Effector CD4-positive, alpha-beta T cell (primary cell): ENCODE measurements at regions not wholly inside any gene's neighbourhood (a gene's known extent, or its start where the extent isn't known, plus 50 kb on each side); places are given as distances from the start of the nearest gene placed in this dataset.

Source experiments
- DNase-seq: peaks from one replicate; pipeline ENCODE4 v3.0.0-alpha.2; 2020

DNA sequence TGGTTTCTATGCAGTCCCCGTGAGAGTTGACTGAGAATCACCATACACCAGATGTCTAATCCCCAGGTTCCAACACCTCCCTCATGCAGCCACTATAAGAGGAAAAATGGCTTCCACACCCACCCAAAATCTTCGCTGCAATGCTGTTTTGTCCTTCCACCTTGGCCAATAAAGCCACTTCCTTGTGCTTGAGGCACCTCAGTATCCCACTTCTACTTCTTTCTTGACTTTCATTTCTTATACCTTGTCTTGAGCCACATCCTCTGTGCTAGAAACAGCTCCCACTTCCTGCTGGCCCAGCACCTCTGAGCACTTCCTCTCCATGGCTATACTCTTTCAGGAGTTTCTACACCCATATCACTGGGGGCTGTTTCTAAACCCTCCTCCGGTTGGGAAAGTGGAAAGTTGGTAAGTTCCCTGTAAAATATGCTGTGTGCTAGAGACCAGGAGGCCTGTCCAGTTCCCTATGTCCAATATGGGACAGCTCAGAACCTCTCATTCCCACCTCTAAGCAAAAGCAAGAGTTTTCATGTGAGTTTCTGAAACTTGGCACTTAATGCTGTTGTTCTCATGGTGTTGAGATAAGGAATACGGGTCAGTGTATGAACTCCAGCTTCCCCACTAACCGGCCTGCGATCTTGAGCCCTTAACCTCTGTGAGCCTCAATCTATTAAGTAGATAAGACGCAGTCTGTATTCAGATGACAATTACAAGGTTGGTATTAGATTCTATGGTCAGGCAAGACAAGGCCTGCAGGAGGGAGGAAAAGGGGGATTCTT is 209.1 kb upstream of the ID2 start:
- DNase-seq = no peak

GRCh38 chr2:8475349-8476031 is 206.4 kb upstream of the ID2 start:
- DNase-seq = no peak

GRCh38 chr2:8477552-8478470 is 204.0 kb upstream of the ID2 start:
- DNase-seq = no peak

GRCh38 chr2:8478471-8478793 is 203.4 kb upstream of the ID2 start:
- DNase-seq = no peak

- no peak for DNase-seq
These were observed 202.6 kb upstream of the ID2 start for GRCh38 chr2:8479298-8479697.

- DNase-seq = no peak
These were observed 200.9 kb upstream of the ID2 start for GRCh38 chr2:8480915-8481314.

- DNase-seq = no peak
These were observed 200.3 kb upstream of the ID2 start for GRCh38 chr2:8481463-8482009.

DNA sequence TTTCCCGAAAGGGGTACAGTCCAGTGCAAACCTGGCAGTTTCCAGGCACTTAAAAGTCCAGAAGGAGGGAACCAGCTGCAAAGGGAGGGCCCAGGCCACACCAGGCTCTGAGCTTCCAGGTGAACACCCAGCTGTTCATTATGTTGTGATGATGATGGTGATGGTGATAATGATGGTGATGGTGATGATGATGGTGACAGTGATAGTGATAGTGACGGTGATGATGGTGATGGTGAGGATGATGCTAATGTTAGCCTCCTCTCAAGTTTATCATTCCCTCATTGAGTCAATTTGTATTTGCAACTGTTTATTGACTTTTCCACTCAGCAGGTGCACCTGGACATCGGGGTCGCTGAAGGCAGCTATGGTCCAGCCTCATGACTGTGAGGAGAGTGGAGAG is 199.4 kb upstream of the ID2 start:
- no peak for DNase-seq

- DNase-seq = no peak
These were observed 197.2 kb upstream of the ID2 start for GRCh38 chr2:8484502-8485283.

DNA sequence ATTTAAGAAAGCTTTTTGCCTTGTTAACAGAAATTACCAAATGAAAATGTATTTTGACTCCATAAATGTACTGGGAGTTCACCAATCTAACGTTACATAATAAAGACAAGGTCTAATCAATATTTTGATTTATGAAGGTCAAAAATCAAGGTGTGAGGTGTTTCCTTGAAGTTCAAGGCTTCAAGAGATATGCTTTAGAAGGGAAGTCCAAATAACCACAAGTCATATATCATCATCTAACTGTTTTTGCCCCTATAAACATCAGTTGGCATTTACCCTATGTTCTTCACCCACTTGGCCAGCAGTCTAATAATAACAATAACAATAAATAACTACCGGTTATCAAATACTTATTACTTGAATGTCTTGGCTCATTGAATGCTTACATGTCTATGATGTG is 196.1 kb upstream of the ID2 start:
- DNase-seq = no peak

DNA sequence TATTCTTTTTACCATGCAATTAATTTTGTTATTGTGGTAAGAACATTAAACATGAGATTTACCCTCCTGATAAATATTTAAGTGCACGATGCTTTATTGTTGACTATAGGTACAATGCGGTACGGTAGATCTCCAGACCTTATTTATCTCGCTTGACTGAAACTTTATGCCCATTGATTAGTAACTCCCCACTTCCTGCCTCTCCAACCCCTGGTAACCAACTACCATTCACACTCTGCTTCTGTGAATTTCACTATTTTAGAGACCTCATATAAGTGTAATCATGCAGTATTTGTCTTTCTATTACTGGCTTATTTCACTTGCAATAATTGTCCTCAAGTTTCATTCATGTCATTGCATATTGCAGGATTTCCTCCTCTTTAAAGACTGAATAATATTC is 195.7 kb upstream of the ID2 start:
- no peak for DNase-seq

DNA sequence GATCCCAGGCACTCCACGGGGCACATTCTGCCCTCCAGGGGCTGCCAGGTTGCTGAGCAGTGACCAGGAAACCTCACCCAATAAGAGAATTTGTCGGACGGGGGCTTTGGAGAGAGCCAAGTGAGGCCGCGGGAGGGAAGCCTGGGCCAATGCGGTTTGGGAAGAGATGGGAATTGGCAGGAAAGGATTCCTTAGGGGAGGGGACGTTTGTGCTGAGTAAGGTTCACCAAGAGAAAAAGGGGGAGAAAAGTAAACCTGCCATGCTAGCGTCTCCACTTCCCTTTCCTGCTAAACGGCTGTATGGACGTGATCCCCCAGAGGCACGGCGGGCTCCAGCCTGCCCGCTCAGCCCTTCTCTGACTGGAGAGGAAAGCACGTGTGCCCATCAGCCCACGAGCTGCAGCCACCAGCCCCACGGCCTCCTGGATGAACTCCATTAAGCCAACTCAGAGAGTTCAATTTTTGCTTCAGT is 194.4 kb upstream of the ID2 start:
- DNase-seq = no peak

DNA sequence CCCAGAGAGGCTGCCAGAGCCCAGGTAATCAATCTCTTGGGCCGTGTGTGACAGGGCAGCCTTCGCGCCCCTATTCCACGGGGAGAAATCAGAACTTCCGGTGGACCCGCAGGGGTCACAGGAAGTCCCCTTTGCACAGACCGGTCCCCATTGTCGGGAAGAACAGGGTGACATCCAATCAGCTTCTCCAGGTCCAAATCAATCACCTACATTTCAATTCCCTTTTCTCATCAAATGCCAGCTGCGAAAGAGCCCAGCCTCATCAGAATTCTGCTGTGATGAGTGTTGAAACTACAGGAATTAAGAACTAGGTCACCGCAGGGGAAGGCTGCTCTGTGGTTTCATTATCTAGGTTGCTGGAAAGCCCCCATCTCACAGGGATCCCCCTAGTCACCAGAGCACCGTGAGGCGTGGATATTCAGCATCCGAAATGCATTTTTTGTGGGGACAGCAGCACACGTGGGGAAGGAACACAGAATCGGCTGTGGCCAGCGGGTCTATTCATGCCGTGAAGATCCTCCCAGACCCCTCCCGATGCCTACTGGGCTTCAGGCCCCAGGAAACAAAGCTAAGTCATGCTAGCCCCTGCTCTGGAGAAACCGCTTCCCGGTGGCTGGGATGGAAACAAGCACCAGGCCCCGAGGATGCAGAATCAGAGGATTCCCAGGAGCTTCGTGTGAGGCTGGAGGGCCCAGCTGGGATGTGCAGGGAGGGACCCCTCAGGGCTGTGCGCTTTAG is 193.7 kb upstream of the ID2 start:
- peak; percentile 55 for DNase-seq

DNA sequence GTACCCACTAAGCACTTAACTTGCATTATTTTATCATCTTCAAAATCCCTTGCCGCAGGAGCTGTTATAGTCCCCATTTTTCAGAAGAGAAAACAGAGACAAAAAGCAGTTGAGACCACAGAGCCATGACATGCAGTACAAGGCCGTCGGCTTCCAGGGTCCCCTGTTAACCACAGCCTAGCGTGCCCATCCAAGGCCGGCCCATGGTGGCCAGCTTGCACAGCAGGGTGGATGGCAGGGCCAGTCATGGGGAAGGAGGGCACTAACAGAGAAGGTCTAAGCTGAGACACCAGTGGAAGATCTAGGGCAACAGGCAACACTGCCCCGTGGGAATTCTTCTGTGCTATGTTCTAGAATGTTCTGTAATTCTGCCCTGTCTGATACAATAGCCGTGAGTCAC is 192.6 kb upstream of the ID2 start:
- DNase-seq = no peak

DNA sequence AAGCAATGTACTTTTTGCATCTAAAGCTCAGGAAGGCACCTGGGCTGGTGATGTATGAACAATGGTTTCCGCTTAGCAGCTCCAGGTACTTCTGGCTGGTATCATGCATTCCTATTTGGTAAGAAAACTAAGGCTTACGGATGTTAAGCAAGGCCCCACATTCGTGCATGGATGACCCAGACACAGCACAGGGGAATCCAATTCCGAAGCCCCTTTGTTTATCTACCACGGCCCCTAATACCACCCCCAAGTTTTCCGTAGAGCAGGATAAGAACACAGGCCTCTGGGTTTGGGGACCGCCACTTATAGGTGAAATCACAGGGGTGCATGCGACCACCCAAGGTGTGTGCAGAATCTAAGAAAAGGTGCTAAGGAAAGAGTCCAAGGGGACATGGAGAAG is 192.1 kb upstream of the ID2 start:
- no peak for DNase-seq

GRCh38 chr2:8490166-8490721 is 191.6 kb upstream of the ID2 start:
- no peak for DNase-seq

DNA sequence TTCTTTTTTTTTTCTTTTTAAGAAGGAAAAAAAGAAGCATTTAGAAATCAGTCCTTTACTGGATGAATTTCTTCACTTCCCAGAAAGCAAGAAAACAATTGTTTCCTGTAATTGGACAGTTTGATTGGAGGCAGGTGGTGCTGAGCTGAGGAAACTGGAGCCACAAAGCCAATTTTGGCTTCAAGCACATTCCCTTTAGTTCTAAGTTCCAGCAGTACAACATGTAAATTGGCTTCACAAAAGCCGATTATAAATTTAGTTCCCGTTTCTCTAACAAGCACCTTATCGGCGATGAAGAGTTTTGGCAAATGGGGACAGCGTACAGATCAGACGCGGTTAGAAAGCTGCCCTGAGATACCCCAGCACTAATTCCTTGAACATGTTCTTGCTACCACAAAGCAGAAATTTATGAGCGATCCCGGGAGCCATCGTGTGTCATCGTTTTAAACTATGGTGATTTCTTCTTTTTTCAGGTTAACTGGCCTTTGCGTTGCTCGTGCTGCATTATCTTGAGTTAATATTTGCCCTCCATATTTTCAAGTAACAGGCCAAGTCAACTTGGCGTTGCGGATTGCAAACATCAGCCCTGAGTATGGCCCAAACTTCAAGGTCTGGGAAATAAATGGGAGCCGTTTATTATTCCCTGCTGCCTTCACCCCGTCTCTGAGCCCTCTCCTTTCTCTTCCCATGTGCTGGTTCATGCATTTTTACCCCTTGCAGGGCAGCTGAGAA is 190.4 kb upstream of the ID2 start:
- DNase-seq = no peak

GRCh38 chr2:8494151-8494550 is 187.7 kb upstream of the ID2 start:
- no peak for DNase-seq

GRCh38 chr2:8494589-8494988 is 187.3 kb upstream of the ID2 start:
- no peak for DNase-seq

DNA sequence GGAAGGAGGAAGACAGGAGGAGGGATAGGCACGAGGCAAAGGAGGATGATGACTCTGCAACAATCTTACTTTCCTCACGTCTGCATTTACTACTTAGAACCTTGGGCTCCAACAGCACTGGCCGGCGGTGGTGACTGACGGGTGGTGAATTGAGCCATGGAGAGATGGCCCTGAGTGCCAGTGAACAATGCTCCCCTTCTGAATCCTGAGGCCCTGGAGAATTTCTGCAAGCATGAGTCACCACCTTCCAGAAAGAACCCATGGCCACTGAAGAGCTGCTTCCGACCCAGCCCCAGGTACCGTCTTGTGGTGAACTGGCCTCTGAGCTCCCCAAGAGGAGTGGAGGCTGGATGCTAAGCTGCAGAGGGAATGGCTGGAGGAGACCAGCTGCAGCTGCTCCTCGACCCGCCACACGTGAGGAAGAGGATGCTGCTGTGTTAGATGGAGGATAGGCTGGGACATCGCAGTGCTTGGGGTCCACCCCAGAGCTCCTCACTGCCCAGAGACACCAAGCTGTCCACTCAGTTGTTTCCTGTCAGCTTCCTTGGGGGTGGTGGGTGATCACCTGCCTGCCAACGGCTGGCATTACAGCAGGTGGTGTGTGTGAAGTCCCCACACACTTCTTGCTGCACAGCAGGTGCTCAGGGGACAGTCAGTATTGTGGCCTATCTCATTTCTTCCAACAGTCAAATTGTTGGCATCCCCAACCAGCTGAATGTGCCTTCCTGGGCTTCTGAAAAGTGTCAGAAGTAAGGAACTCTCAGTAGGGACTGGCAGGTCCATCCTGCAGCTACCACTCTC is 186.5 kb upstream of the ID2 start:
- no peak for DNase-seq
